HG02852 (cell line): ENCODE measurements at regions not wholly inside any gene's neighbourhood (a gene's known extent, or its start where the extent isn't known, plus 50 kb on each side); places are given as distances from the start of the nearest gene placed in this dataset.
"Not testable (repeated sequence)": the region's sequence is repeated elsewhere in the genome, so short reads cannot be mapped to it uniquely, and the experiment has no call there.

Source experiments
- ATAC-seq: cut with Tn5 transposase; IDR thresholded peaks from one replicate; pipeline ENCODE4 v1.9.1; 2021; ENCODE audit warnings: mild to moderate bottlenecking, moderate library complexity; ENCODE audit not compliant: unreplicated experiment

DNA sequence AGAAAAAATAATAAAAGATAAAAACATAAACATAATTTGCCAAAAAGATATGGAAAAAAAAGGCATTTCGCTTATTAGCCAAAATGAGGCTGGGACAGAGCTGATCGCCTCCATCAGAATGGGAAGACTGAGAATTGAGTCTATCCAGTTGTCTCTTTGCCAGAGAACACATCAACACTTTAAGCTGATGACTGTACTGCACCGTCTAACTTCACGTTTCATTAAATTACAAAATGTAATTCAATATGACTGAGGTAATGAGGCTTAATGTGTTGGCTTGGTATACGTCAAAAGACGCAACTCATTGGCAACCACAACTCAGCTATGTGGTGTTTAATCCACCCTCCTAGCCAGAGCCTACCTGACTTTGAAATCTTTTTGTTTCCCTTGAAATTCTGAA is 462.7 kb upstream of the CD180 start:
- no peak for ATAC-seq

GRCh38 chr5:67657055-67657454 is 460.5 kb upstream of the CD180 start:
- no peak for ATAC-seq

- peak; percentile 91 for ATAC-seq
These were observed 455.6 kb upstream of the CD180 start for GRCh38 chr5:67652201-67652600.

DNA sequence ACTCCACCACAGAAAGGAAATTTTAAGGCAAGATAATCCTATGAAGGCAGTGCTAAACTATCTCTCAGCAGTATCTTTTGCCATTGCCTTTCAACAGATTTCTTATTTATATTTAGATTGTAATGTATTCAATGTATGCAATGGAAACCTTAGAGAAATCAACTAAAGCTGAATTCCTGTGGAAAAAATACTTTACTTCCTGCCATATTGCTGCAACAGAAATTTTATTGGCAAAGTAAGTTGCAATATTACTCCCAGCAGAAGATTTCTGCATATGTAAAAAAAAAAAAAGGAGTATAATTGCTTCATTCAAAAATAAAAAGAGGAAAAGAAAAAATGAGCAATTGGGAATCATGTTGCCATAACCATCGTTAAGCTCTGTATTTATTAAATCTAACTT is 454.6 kb upstream of the CD180 start:
- ATAC-seq, result no peak

- ATAC-seq, result no peak
These were observed 451.6 kb upstream of the CD180 start for GRCh38 chr5:67648201-67648671.

DNA sequence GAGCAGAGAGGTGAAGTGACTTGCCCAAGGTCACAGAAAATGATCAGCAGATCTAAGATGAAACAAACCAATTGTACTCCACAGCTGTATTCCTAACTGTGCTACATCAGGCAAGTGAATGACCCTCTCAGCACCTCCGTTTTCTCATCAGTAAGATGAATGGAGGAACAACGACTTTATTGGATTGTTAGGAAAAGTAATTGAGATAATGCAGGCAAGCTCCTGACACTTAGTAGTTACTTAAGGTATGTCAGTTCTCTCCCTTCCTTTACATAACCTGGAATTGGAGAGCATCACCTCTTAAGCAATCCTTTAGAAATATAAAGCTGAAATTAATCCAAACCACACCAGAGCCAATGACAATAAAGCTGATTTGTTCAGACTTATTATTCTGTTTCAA is 451.2 kb upstream of the CD180 start:
- ATAC-seq, result no peak

DNA sequence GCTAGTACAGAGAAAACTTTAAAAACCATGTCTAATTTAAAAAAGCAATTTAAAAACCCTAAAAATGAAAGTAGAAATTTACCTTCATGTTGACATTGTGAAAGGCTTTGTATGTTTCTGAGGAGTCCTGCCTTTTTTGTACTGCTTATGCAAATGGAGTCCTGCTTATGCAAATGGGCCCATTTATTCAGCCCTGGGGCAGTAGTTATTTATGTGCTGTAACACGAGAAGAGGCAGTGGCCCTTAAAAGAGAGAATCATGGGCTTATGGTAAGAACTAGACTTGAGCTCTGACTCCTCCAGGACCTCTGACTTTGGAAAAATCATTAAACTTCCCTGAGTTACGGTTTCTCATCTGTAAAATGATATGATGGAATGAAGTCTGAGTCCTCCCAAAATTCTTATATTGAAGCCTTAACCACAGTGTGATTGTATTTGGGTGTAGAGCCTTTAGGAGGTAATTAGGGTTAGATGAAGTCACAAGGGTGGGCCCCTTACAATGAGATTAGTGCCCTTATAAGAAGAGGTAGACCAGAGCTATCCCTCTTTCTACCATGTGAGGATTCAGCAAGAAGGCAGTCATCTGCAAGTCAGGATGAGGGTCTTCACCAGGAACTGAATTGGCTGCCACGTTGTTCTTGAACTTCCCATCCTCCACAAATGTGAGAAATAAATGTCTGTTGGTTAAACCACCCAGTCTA is 447.8 kb upstream of the CD180 start:
- no peak for ATAC-seq

- ATAC-seq, result no peak
These were observed 446.9 kb upstream of the CD180 start for GRCh38 chr5:67643536-67643935.

DNA sequence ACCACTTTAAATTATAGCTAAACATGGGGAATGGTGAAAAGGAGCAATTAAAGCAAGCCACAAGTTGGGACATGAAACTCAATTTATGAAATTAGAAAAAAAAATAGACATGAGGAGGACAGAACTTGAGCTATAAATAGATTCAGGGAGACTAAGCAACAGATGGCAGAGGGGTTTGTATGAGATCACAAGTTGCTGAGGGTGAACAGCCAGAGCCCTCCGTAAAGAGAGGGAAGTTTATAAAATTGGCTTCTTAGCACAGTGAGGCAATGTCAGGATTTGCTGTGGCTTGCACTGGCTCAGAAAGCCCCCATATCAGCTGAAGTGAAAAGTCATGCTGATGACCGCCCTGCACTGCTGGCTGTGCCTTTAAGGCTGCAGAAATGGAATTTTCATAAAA is 443.4 kb upstream of the CD180 start:
- no peak for ATAC-seq

DNA sequence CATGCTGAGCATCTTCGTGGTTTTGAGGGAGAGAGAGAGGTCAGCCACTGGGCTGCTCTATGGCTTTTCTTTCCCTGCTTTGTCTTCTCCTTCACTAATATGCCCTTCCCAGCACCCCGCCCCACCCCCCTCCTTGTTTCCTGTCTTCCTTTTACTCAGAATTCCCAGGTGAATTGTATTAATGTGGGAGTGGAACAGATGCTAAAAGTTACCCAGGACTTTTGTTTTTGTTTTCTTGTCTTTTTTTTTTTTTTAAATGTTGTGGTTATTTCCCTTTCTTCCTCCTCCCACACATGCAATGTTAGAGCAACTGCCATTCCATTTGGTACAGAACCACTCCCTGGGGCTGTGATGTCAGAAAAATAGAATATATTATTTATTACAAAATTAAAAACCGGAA is 442.7 kb upstream of the CD180 start:
- ATAC-seq, result no peak

GRCh38 chr5:67636850-67637524 is 440.4 kb upstream of the CD180 start:
- ATAC-seq, result no peak

DNA sequence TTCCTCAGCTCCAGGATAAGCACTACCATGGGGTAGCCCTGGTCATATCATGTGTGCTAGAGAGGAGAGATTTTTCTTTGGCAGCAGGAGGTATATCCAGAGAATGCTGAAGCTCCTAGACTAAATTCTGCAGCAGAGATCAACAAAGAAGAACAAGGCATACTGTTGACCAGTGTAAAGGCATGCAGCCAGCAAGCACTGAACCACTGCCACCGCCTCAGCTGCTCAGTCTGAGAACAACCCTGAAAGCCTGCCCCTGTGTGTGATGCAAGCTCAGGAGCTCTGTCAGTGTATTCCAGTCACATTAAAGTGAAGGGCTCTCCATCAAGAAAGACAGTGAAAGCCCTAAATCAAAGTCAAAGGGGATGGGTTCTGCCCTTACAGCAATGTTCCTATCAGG is 439.5 kb upstream of the CD180 start:
- no peak for ATAC-seq

DNA sequence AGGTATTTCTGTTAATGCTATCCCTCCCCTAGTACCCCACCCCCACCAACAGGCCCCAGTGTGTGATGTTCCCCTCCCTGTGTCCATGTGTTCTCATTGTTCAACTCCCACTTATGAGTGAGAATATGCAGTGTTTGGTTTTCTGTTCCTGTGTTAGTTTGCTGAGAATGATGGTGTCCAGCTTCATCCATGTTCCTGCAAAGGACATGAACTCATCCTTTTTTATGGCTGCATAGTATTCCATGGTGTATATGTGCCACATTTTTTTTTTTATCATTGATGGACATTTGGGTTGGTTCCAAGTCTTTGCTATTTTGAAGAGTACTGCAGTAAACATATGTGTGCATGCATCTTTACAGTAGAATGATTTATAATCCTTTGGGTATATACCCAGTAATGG is 430.5 kb upstream of the CD180 start:
- not testable (repeated sequence) for ATAC-seq

GRCh38 chr5:67623078-67623477 is 426.5 kb upstream of the CD180 start:
- ATAC-seq, result no peak

- ATAC-seq, result no peak
These were observed 424.1 kb upstream of the CD180 start for GRCh38 chr5:67620424-67621397.

- no peak for ATAC-seq
These were observed 423.0 kb upstream of the CD180 start for GRCh38 chr5:67619636-67620035.

DNA sequence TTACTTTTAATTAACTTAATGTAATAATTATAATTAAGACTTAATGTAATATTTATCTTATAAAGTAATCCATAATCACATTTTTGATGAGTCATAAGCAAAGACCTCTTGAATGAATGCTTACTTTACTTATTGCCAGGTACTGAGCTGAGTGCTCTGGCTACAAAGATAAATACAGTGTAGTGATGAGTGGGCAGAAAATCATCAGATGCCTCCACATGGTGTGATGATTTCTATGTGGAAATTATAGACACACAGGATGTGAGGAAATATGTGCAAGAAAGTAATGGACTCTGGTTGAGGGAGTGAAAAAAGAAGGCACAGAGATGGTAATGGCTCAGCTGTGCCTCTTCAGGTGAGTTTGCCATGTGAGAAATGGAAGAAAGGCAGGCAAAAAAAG is 422.6 kb upstream of the CD180 start:
- no peak for ATAC-seq

- ATAC-seq, result no peak
These were observed 420.5 kb upstream of the CD180 start for GRCh38 chr5:67617051-67617450.

DNA sequence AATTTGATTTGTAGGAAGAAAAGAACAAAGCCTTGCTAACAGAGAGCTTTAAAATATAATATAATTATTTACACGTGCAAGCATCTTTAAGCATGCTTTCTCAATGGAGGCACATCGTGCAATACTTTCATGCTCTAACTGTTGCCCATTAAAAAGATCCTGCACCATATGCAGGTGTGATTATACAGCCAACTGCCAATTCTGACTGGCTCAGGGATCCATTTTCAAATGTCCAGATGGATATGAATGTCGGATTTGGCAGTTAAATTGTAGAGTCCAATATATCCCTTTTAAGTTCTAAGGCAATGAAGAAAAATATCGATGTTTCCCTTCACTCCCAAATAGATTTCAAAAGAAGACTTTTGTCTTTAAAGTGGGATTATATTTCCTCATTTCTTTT is 416.4 kb upstream of the CD180 start:
- ATAC-seq, result no peak

DNA sequence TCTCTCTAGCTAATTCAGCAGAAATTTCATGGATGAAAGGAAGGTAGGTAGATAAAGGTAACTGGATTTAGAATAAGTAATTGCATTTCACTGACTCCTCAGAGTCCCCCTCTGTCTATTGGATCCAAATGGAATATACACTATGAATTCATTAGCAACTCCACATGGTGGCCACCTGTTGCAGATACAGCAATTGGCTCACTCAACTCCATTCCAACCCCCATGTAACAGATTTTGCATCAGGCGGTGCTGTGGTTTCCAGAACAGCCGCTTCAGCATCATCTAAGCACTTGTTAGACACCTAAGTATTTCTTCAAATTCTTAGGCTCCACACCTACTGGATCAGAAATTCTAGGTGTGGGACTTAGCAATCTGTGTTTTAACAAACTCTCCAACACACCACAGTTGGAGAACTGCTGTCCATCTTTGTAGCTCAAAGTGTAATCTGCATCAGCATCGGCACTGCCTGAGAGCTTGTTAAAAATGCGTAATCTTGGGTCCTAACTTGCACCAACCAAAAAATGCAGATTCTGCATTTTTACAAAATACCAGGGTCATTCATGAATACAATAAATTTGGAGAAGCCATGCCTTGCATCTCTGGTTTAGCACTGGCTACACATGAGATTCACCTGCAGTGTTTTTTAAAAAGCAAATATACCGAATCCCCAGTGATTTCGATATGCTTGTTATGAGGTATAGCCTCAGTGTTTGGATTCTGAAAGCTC is 413.8 kb upstream of the CD180 start:
- no peak for ATAC-seq

DNA sequence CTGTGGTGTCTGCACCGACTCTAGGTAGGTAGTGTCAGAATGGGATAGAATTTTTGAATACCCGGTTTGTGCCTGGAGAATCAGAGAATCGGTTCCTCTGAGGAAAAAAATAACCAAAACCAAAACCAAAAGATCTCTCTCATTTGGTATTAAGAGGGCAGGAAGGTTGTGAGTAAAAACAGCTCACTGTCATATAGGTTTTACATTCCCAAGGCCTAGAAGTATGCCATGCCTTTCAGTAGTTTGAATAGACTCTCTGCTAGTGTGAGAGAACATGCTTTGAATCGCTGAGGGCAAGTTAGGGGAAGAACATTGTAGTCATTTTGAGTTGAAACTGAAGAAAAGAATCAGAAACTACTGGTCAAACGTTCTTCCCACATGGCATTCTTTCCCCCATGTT is 411.4 kb upstream of the CD180 start:
- no peak for ATAC-seq
